K562 (cell line): ENCODE measurements at regions not wholly inside any gene's neighbourhood (a gene's known extent, or its start where the extent isn't known, plus 50 kb on each side); places are given as distances from the start of the nearest gene placed in this dataset.
A peak's percentile ranks its signal among the peaks of the same experiment; 100 is the strongest.

ENCODE experiments used
- ARID1B ChIP-seq: fragments of 450-650 bp; IDR thresholded peaks from 2 replicates; pipeline ENCODE4 v1.6.1; 2016; ENCODE audit warnings: antibody characterized with exemption, mild to moderate bottlenecking, inconsistent platforms
- EP400 ChIP-seq: fragments of 450-650 bp; IDR thresholded peaks from 2 replicates; pipeline ENCODE4 v1.6.1; 2017; ENCODE audit warnings: antibody characterized with exemption, mild to moderate bottlenecking, moderate library complexity
- ILK ChIP-seq: fragments of 450-650 bp; IDR thresholded peaks from 2 replicates; pipeline ENCODE4 v1.6.1; 2016; ENCODE audit warnings: missing genetic modification characterization, low read depth, mild to moderate bottlenecking, missing compliant biosample characterization, moderate library complexity, borderline replicate concordance
- NELFE ChIP-seq: IDR thresholded peaks from 2 replicates; pipeline ENCODE4 v1.6.1; 2011; ENCODE audit warnings: mild to moderate bottlenecking; ENCODE audit not compliant: insufficient read depth, insufficient read length
- PCBP1 ChIP-seq: fragments of 200-400 bp; formaldehyde crosslinking; IDR thresholded peaks from 2 replicates; pipeline ENCODE4 v1.6.1; 2018; ENCODE audit warnings: mild to moderate bottlenecking, low read depth, low read length; ENCODE audit not compliant: poor library complexity, severe bottlenecking
- RBM15 ChIP-seq: fragments of 200-400 bp; formaldehyde crosslinking; IDR thresholded peaks from 2 replicates; pipeline ENCODE4 v1.6.1; 2018; ENCODE audit warnings: mild to moderate bottlenecking, low read length, moderate library complexity; ENCODE audit not compliant: insufficient read depth
- ZBTB1 ChIP-seq: sonication (generic); formaldehyde crosslinking; IDR thresholded peaks from 2 replicates; pipeline ENCODE4 v1.8.1; 2023; ENCODE audit warnings: missing genetic modification reagents, low read depth, mild to moderate bottlenecking, borderline replicate concordance
- TF ChIP-seq, protein P1 (sequence below), 2 experiments: IDR thresholded peaks; 2 replicates each; pipeline ENCODE4 v1.6.1; 2012; ENCODE audit warnings: improper control_type of control experiment in 2 of 2, low read depth in 2 of 2, low read length in 2 of 2, borderline replicate concordance in 1 of 2
- TF ChIP-seq, protein P2 (sequence below): sonication (generic); formaldehyde crosslinking; IDR thresholded peaks from 2 replicates; pipeline ENCODE4 v1.8.0; 2022; ENCODE audit warnings: mild to moderate bottlenecking, missing genetic modification reagents

DNA sequence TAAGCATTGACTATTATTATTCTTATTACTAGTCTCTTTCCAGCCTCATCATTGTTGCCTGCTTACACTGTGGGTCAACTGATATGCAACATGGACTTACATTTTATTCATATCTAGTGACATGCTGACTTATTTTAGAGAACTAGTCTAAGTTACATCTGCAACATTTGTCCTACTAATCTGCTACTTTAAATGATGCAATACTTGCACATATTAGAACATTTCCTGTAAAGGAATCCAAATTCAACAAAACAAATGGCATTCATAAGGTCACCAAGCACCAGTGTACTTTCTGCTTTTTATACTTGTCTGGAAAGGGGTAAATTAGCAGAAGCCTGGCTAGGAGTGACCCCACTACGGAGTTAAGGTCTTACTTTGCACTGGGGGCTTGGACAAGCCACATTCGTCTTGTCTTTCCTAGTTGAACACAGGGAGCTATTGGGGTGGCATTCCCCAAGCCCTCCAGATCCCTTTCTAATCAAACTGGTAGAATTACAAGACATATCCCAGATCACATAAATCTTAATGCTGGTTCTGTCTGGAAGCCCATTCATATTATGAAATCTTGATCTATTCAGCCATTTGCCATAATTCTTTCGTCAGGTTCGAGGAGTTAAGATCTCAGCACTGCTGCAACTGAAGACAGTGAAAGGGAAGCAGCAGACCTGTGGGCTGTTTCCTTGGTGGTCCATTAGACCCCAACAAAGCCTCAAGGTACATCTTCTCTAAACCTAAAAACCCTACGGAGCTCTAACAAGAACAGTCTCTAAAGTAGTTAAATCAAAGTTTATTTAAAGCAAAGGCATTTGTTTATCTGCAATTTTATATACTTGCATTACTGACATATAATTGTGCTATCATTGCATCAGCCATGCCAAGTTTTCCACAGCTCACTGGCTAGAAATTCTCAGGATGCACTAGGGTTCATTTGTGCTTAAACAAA, 49.9 kb upstream of the RTN4 start (continued):
- TF ChIP-seq, protein P1, sequence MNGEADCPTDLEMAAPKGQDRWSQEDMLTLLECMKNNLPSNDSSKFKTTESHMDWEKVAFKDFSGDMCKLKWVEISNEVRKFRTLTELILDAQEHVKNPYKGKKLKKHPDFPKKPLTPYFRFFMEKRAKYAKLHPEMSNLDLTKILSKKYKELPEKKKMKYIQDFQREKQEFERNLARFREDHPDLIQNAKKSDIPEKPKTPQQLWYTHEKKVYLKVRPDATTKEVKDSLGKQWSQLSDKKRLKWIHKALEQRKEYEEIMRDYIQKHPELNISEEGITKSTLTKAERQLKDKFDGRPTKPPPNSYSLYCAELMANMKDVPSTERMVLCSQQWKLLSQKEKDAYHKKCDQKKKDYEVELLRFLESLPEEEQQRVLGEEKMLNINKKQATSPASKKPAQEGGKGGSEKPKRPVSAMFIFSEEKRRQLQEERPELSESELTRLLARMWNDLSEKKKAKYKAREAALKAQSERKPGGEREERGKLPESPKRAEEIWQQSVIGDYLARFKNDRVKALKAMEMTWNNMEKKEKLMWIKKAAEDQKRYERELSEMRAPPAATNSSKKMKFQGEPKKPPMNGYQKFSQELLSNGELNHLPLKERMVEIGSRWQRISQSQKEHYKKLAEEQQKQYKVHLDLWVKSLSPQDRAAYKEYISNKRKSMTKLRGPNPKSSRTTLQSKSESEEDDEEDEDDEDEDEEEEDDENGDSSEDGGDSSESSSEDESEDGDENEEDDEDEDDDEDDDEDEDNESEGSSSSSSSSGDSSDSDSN (IDR thresholded peaks at IDR 0.05; ENCODE audit: borderline replicate concordance in 1 of 2, low read depth in 2 of 2, low read length in 2 of 2): no peak
- TF ChIP-seq ILK (tag): 0 out of 2 replicates have a peak, but pooled peaks have one; percentile 16
- TF ChIP-seq EP400: peak; percentile 56
- no peak for TF ChIP-seq ZBTB1 (CRISPR knock-in tag)
- no peak for TF ChIP-seq PCBP1
- TF ChIP-seq, protein P2, sequence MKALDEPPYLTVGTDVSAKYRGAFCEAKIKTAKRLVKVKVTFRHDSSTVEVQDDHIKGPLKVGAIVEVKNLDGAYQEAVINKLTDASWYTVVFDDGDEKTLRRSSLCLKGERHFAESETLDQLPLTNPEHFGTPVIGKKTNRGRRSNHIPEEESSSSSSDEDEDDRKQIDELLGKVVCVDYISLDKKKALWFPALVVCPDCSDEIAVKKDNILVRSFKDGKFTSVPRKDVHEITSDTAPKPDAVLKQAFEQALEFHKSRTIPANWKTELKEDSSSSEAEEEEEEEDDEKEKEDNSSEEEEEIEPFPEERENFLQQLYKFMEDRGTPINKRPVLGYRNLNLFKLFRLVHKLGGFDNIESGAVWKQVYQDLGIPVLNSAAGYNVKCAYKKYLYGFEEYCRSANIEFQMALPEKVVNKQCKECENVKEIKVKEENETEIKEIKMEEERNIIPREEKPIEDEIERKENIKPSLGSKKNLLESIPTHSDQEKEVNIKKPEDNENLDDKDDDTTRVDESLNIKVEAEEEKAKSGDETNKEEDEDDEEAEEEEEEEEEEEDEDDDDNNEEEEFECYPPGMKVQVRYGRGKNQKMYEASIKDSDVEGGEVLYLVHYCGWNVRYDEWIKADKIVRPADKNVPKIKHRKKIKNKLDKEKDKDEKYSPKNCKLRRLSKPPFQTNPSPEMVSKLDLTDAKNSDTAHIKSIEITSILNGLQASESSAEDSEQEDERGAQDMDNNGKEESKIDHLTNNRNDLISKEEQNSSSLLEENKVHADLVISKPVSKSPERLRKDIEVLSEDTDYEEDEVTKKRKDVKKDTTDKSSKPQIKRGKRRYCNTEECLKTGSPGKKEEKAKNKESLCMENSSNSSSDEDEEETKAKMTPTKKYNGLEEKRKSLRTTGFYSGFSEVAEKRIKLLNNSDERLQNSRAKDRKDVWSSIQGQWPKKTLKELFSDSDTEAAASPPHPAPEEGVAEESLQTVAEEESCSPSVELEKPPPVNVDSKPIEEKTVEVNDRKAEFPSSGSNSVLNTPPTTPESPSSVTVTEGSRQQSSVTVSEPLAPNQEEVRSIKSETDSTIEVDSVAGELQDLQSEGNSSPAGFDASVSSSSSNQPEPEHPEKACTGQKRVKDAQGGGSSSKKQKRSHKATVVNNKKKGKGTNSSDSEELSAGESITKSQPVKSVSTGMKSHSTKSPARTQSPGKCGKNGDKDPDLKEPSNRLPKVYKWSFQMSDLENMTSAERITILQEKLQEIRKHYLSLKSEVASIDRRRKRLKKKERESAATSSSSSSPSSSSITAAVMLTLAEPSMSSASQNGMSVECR (CRISPR knock-in tag): no peak
- no peak for TF ChIP-seq NELFE
- TF ChIP-seq ARID1B: peak; percentile 26; the same call in 1 of the 2 replicates
- TF ChIP-seq RBM15: no peak
